ENCODE measurements at regions not wholly inside any gene's neighbourhood (a gene's known extent, or its start where the extent isn't known, plus 50 kb on each side); places are given as distances from the start of the nearest gene placed in this dataset.
"Not testable (repeated sequence)": the region's sequence is repeated elsewhere in the genome, so short reads cannot be mapped to it uniquely, and the experiment has no call there.

DNA sequence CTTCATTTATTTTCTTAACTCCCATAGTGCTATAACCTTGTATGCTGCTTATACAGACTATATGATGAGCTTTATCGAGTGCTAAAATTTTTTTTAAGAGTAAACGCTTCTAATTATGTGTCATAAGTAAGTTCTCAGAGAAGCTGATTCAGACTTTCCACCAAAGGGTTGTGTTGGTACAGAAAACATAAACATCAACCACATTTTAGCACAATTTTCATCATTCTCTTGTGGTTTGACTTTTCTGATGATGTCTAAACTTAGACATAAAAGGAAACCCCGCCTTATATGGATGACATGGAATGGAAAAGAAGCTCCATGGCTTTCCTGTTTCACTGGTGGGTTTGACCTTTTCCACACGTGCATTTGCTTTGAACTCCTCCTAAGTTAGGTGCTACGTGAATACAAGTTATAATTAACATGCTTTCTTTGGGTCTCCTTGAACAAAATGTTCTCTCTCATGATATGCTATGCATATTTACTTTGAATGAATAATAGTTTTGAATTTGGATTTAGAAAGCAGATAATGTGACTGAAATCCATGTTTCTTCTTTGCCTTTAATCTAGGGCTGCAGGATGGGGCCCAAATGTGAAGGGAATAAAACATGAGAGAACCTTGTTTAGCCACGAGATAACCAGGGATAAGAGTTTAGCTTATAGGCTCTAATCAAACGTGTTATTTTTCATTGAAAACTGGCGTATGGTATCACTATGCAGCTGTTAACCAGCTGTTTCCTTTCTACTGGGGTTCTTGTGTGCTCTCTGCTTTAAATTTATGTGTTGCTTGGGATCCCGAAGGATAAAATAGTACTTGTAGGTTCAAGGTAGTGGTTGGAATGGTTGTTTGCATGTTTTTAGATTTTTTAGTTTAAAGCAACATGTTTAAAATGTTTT is 127.1 kb upstream of the AHI1 start:
- no peaks in the 10 kb centered on the region for H3K36me3 Mint-ChIP-seq (ENCODE audit: low read depth)
- no peaks in the 10 kb centered on the region for H3K9me3 Mint-ChIP-seq
- ATAC-seq (replicated peaks): peak; percentile 88
- peaks cover 5% of the 10 kb centered on the region for H3K4me1 Mint-ChIP-seq
- peak overlapping the region; percentile 20 for H3K4me3 Mint-ChIP-seq
- peaks cover 6% of the 10 kb centered on the region for H3K27me3 Mint-ChIP-seq
- H3K27ac Mint-ChIP-seq: peak overlapping the region; percentile 68

- not testable (repeated sequence) for H3K4me3 Mint-ChIP-seq; H3K9me3 Mint-ChIP-seq; H3K36me3 Mint-ChIP-seq (ENCODE audit: low read depth); H3K4me1 Mint-ChIP-seq; H3K27ac Mint-ChIP-seq; ATAC-seq (replicated peaks)
- H3K27me3 Mint-ChIP-seq: peaks cover 12% of the 10 kb centered on the region
Observed at GRCh38 chr6:135626001-135626400, 128.5 kb upstream of the AHI1 start.

DNA sequence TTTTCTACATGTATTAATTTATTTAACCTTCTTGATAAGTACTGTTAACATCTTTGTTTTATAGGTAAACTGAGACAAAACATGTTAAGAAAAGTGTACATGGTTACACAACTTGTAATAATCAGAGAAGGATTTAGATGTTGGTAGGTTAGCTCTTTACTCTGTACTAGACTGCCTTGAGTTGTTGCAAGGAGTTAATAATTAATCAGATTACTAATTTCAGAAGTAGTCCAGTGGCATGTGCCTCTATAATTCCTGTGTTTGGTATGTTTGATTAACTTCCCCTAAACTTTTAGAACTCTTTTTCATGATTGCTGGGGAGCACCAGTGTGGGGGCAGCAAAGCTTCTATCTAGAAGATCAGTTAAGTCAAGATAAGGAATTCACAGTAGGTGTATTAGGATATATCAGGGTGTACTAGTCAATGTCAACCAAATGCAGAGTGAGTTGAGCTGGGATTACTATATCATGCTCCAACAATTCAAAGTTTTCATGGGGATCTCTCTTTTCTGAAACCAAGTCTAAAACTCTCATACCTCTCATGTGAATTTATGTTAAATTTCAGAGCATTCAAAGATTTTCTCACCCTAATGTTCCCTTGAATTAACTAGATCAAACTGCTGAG is 129.7 kb upstream of the AHI1 start:
- no peak for ATAC-seq (replicated peaks)
- H3K9me3 Mint-ChIP-seq: no peaks in the 10 kb centered on the region
- H3K27ac Mint-ChIP-seq: no peak overlapping the region
- peaks cover 5% of the 10 kb centered on the region for H3K4me1 Mint-ChIP-seq
- H3K27me3 Mint-ChIP-seq: peaks cover 12% of the 10 kb centered on the region
- H3K4me3 Mint-ChIP-seq: no peak overlapping the region
- H3K36me3 Mint-ChIP-seq (ENCODE audit: low read depth): no peaks in the 10 kb centered on the region

GRCh38 chr6:135630789-135631376 is 133.3 kb upstream of the AHI1 start:
- Mint-ChIP-seq H3K36me3 (ENCODE audit: low read depth) (no peaks in the 10 kb centered on the region), H3K27ac (no peak overlapping the region), H3K4me3 (no peak overlapping the region), H3K4me1 (no peaks in the 10 kb centered on the region), H3K9me3 (no peaks in the 10 kb centered on the region), H3K27me3 (peaks cover 11% of the 10 kb centered on the region)
- ATAC-seq (replicated peaks): peak; percentile 38

GRCh38 chr6:135631821-135632220 is 134.3 kb upstream of the AHI1 start:
- H3K36me3 Mint-ChIP-seq (ENCODE audit: low read depth): no peaks in the 10 kb centered on the region

GRCh38 chr6:135633573-135633972 is 136.0 kb upstream of the AHI1 start:
- H3K9me3 Mint-ChIP-seq: no peaks in the 10 kb centered on the region
- H3K36me3 Mint-ChIP-seq (ENCODE audit: low read depth): no peaks in the 10 kb centered on the region
- no peaks in the 10 kb centered on the region for H3K4me1 Mint-ChIP-seq
- ATAC-seq (replicated peaks): no peak
- H3K4me3 Mint-ChIP-seq: no peak overlapping the region
- peaks cover 11% of the 10 kb centered on the region for H3K27me3 Mint-ChIP-seq
- no peak overlapping the region for H3K27ac Mint-ChIP-seq

More at GRCh38 chr6:135631821-135632220, 134.3 kb upstream of the AHI1 start:
- peaks cover 11% of the 10 kb centered on the region for H3K27me3 Mint-ChIP-seq
- no peak overlapping the region for H3K27ac Mint-ChIP-seq
- no peak for ATAC-seq (replicated peaks)
- no peaks in the 10 kb centered on the region for H3K4me1 Mint-ChIP-seq
- H3K4me3 Mint-ChIP-seq: no peak overlapping the region
- H3K9me3 Mint-ChIP-seq: no peaks in the 10 kb centered on the region

- Mint-ChIP-seq H3K27ac (no peak overlapping the region), H3K4me3 (no peak overlapping the region), H3K4me1 (peaks cover 7% of the 10 kb centered on the region), H3K27me3 (peaks cover 20% of the 10 kb centered on the region), H3K36me3 (ENCODE audit: low read depth) (no peaks in the 10 kb centered on the region), H3K9me3 (peaks cover 5% of the 10 kb centered on the region)
- no peak for ATAC-seq (replicated peaks)
Observed at GRCh38 chr6:135637701-135638100, 140.2 kb upstream of the AHI1 start.

GRCh38 chr6:135638108-135638507 is 140.6 kb upstream of the AHI1 start:
- peaks cover 7% of the 10 kb centered on the region for H3K4me1 Mint-ChIP-seq
- ATAC-seq (replicated peaks): peak; percentile 16

DNA sequence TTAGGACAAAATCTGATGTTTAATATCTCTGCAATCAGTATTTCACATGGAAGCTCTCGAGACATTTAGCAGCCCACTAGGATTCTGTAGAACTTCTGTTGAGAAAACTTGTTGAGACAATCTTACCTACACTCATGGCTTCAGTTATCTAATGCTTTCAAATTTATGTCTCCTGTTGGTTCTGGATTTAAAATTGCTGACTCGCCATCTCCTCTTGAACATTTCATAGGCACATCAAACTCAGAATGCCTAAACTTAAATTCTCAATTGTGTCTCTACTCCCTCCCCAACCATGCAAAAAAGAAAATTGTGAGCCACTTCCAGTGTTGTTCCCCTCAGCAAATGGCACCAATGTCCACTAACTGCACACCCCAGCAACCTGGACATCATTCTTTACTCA is 142.5 kb upstream of the AHI1 start:
- ATAC-seq (replicated peaks): no peak
- peaks cover 7% of the 10 kb centered on the region for H3K4me1 Mint-ChIP-seq
- H3K36me3 Mint-ChIP-seq (ENCODE audit: low read depth): no peaks in the 10 kb centered on the region
- no peak overlapping the region for H3K4me3 Mint-ChIP-seq
- H3K9me3 Mint-ChIP-seq: peaks cover 5% of the 10 kb centered on the region
- H3K27me3 Mint-ChIP-seq: peaks cover 18% of the 10 kb centered on the region
- H3K27ac Mint-ChIP-seq: peak overlapping the region; percentile 21

More at GRCh38 chr6:135638108-135638507, 140.6 kb upstream of the AHI1 start:
- Mint-ChIP-seq H3K9me3 (peaks cover 5% of the 10 kb centered on the region), H3K27me3 (peaks cover 23% of the 10 kb centered on the region), H3K4me3 (no peak overlapping the region), H3K36me3 (ENCODE audit: low read depth) (no peaks in the 10 kb centered on the region), H3K27ac (no peak overlapping the region)

- Mint-ChIP-seq H3K27ac (peak overlapping the region; percentile 21), H3K27me3 (peaks cover 18% of the 10 kb centered on the region), H3K4me3 (peak overlapping the region; percentile 12), H3K9me3 (peaks cover 5% of the 10 kb centered on the region), H3K36me3 (ENCODE audit: low read depth) (no peaks in the 10 kb centered on the region), H3K4me1 (peaks cover 7% of the 10 kb centered on the region)
- peak; percentile 80 for ATAC-seq (replicated peaks)
Observed at GRCh38 chr6:135640449-135641111, 143.0 kb upstream of the AHI1 start.

- Mint-ChIP-seq H3K27ac (no peak overlapping the region), H3K36me3 (ENCODE audit: low read depth) (no peaks in the 10 kb centered on the region), H3K4me3 (no peak overlapping the region), H3K4me1 (peaks cover 7% of the 10 kb centered on the region), H3K27me3 (peaks cover 18% of the 10 kb centered on the region), H3K9me3 (peaks cover 5% of the 10 kb centered on the region)
- no peak for ATAC-seq (replicated peaks)
Observed at GRCh38 chr6:135642912-135643311, 145.4 kb upstream of the AHI1 start.

DNA sequence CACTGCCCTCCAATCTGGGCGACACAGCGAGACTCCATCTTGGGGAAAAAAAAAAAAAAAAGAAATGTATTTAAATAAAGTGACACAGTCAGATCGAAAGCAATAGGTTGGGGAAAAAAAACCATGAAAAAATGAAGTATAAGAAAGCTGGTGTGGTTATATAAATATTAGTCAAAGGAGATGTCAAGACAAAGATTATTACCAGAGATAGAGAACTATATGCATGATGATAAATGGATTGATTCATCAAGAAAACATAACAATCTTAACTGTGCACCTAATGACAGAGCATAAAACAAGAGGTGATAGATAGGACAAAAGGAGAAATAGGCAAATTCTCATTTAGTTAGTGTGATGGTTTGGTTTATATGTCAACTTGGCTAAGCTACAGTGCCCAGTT is 146.9 kb upstream of the AHI1 start:
- Mint-ChIP-seq H3K36me3 (ENCODE audit: low read depth) (no peaks in the 10 kb centered on the region), H3K4me1 (peaks cover 7% of the 10 kb centered on the region), H3K4me3 (peak overlapping the region; percentile 1), H3K27ac (no peak overlapping the region), H3K27me3 (peaks cover 15% of the 10 kb centered on the region), H3K9me3 (peaks cover 5% of the 10 kb centered on the region)
- ATAC-seq (replicated peaks): peak; percentile 58

GRCh38 chr6:135647521-135647920 is 150.0 kb upstream of the AHI1 start:
- Mint-ChIP-seq H3K4me3 (no peak overlapping the region), H3K9me3 (no peaks in the 10 kb centered on the region), H3K4me1 (no peaks in the 10 kb centered on the region), H3K36me3 (ENCODE audit: low read depth) (no peaks in the 10 kb centered on the region), H3K27ac (no peak overlapping the region), H3K27me3 (peaks cover 4% of the 10 kb centered on the region)
- ATAC-seq (replicated peaks): peak; percentile 85

DNA sequence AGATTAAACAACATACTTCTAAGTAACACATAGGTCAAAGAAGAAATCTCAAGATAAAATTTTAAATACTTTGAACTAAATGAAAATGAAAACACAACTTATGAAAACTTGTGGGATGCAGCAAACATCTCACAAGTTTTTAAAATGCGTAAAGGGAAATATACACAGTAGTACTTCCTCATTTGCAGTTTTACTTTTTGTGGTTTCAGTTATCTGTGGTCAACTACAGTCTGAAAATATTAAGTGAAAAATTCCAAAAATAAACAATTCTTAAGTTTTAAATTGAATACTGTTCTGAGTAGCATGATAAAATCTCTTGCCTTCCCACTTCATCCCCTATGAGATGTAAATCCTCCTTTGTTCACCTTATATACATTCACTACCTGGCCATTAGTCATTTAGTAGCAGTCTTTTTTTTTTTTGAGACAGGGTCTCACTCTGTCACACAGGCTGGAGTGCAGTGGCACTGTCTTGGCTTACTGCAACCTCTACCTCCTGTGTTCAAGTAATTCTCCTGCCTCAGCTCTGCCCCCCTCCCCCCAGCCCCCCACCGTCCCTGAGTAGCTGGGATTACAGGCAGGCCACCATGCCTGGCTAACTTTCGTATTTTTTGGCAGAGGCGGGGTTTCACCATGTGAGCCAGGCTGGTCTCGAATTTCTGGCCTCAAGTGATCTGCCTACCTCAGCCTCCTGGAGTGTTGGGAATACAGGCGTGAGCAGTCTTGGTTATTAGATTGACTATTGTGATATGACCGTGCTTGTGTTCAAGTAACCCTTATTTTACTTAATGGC is 154.6 kb upstream of the AHI1 start:
- Mint-ChIP-seq H3K36me3 (ENCODE audit: low read depth) (no peaks in the 10 kb centered on the region), H3K27ac (no peak overlapping the region), H3K4me1 (no peaks in the 10 kb centered on the region), H3K4me3 (no peak overlapping the region), H3K9me3 (peaks cover 7% of the 10 kb centered on the region), H3K27me3 (no peaks in the 10 kb centered on the region)
- no peak for ATAC-seq (replicated peaks)
